ENCODE measurements at regions not wholly inside any gene's neighbourhood (a gene's known extent, or its start where the extent isn't known, plus 50 kb on each side); places are given as distances from the start of the nearest gene placed in this dataset.

DNA sequence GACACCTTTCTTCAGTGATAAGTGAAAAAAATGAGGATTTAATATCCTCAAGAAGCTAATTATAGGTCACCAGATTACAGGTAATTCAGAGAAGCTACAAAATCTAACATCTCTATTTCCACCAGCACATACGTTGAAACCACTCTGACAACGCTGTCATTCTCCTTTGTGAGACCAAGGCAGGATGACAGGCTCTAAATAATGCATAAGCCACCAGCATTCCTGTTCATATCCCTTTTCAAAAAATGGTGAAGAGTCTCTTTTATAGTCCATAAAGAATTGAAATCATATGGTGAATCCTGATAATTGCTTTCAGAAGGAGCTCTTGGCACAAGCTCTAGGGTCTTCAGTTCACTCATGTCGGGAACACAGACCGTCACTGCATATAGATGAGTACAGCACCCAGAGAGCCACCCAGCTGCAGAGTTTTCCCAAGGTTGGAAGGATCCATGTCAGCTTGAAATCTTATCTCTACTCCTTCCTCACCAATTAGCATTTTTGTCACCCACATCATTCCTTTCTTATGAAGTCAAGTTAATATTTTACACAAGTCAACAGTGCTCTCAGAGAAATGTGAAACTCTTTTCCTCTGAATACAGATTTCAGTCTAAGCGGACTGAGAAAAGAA lies 431.4 kb downstream of the TBC1D4 start:
- Histone ChIP-seq H3K4me1 (no peaks in the 10 kb centered on the region), H3K4me3 (no peak overlapping the region), H3K27ac (replicated peaks) (no peak overlapping the region), H3K27me3 (ENCODE audit: low read depth) (no peaks in the 10 kb centered on the region), H3K9me3 (replicated peaks) (peaks cover 28% of the 10 kb centered on the region), H3K36me3 (no peaks in the 10 kb centered on the region)
- TF ChIP-seq, protein P1, sequence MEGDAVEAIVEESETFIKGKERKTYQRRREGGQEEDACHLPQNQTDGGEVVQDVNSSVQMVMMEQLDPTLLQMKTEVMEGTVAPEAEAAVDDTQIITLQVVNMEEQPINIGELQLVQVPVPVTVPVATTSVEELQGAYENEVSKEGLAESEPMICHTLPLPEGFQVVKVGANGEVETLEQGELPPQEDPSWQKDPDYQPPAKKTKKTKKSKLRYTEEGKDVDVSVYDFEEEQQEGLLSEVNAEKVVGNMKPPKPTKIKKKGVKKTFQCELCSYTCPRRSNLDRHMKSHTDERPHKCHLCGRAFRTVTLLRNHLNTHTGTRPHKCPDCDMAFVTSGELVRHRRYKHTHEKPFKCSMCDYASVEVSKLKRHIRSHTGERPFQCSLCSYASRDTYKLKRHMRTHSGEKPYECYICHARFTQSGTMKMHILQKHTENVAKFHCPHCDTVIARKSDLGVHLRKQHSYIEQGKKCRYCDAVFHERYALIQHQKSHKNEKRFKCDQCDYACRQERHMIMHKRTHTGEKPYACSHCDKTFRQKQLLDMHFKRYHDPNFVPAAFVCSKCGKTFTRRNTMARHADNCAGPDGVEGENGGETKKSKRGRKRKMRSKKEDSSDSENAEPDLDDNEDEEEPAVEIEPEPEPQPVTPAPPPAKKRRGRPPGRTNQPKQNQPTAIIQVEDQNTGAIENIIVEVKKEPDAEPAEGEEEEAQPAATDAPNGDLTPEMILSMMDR (IDR thresholded peaks at IDR 0.05; ENCODE audit: borderline replicate concordance): no peak
- intact Hi-C loops (cut with micrococcal nuclease): no loop called here
- no peak for DNase-seq

DNA sequence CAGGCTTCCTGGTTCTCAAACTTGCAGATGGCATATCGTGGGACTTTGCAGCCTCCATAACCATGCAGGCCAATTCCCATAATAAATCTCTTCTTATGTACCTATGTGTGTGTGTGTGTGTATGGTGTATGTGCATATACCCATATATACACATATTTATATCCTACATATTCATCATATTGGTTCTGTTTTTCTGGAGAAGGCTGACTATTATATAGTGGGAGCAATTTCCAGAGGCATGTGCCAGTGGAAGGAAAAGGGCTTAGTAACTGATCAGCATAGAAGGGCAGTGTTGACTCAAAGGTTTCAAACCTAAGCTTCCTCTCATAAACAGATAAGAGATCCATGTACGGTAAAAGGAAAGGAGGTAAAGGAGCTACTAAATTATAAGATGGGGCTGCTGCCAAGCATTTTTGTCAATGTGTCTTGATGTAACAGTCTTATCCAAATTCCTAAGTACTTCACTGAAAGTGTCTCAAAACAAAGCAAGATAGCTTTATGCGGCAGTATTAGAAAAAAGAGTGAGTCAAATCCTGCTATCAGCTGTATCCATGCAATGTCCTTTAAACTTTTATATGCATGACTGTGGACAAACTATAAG lies 432.1 kb downstream of the TBC1D4 start:
- Histone ChIP-seq H3K27ac (replicated peaks) (no peak overlapping the region), H3K9me3 (replicated peaks) (peaks cover 35% of the 10 kb centered on the region), H3K4me3 (no peak overlapping the region), H3K36me3 (no peaks in the 10 kb centered on the region), H3K27me3 (ENCODE audit: low read depth) (no peaks in the 10 kb centered on the region), H3K4me1 (no peaks in the 10 kb centered on the region)
- DNase-seq: no peak
- intact Hi-C loops (cut with micrococcal nuclease): no loop called here
- TF ChIP-seq, protein P1 (IDR thresholded peaks at IDR 0.05; ENCODE audit: borderline replicate concordance): no peak

DNA sequence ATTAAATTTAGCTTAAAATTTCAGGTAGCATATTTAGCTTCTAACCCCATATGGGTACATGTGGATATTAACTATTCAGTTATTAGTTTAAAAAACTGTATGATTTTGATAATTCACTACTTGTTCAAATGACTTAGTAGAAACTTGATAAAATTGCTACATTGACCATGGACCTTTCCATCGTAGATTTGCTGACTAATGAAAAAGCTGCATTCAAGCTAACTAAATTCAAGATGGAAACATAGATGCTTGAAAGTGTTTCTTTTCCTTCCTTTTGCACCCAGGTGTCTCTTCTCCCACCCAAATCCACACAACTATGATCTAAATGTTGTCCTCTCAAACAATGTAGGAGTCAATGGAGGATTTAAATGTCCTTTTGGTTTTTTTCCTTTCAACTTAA lies 439.2 kb downstream of the TBC1D4 start:
- no peak for DNase-seq
- no peak overlapping the region for H3K27ac ChIP-seq (replicated peaks)
- intact Hi-C loops (cut with micrococcal nuclease): no loop called here
- no peaks in the 10 kb centered on the region for H3K27me3 ChIP-seq (ENCODE audit: low read depth)
- TF ChIP-seq, protein P1 (IDR thresholded peaks at IDR 0.05; ENCODE audit: borderline replicate concordance): no peak
- no peak overlapping the region for H3K4me3 ChIP-seq
- H3K36me3 ChIP-seq: no peaks in the 10 kb centered on the region
- no peaks in the 10 kb centered on the region for H3K4me1 ChIP-seq
- peaks cover 45% of the 10 kb centered on the region for H3K9me3 ChIP-seq (replicated peaks)

DNA sequence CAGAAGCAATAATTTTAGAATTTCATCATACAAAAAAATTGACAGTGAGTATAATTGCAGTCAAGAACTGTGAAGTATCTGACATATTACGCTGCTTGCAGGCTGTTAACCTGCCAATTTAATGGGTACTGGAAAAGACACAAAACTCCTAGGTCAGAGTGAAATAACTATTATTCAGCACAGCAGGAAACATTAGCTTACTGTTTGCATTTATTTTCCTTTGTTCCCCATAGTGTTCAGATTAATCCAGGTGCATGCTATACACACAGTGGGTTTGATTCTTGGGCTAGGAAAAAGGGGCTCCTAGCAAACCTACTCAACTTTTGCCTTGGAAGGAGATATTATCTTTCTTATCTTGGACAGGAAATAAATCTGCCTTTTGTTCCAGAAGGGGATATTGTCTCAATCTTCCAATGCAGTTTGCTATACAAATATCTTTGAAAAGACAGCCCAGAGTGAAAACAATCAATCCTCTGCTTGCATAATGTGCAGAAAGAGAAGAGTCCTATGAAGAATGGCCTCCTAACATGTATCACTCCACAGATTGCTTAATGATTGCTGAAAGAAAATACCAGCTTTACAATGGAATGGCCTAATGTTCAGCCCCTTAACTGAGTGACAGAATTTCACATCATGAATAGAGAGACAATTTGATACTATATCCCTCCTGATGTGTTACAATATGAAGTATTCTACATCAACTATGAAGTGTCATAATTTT lies 443.4 kb downstream of the TBC1D4 start:
- H3K36me3 ChIP-seq: no peaks in the 10 kb centered on the region
- no peak for DNase-seq
- TF ChIP-seq, protein P1 (IDR thresholded peaks at IDR 0.05; ENCODE audit: borderline replicate concordance): no peak
- peaks cover 44% of the 10 kb centered on the region for H3K9me3 ChIP-seq (replicated peaks)
- no peak overlapping the region for H3K4me3 ChIP-seq
- no peaks in the 10 kb centered on the region for H3K4me1 ChIP-seq
- no peak overlapping the region for H3K27ac ChIP-seq (replicated peaks)
- no peaks in the 10 kb centered on the region for H3K27me3 ChIP-seq (ENCODE audit: low read depth)
- intact Hi-C loops (cut with micrococcal nuclease): no loop called here

DNA sequence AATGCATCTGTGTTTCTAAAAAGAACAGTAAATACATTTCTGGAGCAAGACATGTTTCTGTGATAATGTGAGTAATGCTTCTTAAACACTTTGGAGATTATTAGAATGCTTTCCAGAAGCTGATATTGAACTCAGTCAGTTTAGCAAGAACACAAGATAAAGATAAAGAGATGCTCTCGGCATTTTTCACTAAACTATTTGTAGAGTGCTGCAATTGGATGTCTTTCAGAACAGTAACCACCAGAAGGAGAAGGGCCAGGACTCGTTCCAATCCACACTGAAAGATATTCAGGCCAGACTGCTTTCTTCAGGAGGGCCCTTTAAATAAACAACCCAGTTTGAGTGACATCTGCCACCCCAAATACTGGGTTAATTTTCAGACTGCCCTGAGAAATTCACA lies 456.0 kb downstream of the TBC1D4 start:
- Histone ChIP-seq H3K4me3 (no peak overlapping the region), H3K27ac (replicated peaks) (no peak overlapping the region), H3K9me3 (replicated peaks) (peaks cover 16% of the 10 kb centered on the region), H3K27me3 (ENCODE audit: low read depth) (no peaks in the 10 kb centered on the region), H3K36me3 (no peaks in the 10 kb centered on the region), H3K4me1 (no peaks in the 10 kb centered on the region)
- TF ChIP-seq, protein P1 (IDR thresholded peaks at IDR 0.05; ENCODE audit: borderline replicate concordance): no peak
- intact Hi-C loops (cut with micrococcal nuclease): no loop called here
- DNase-seq: no peak
